Epidermal melanocyte (primary cell): ENCODE measurements at regions not wholly inside any gene's neighbourhood (a gene's known extent, or its start where the extent isn't known, plus 50 kb on each side); places are given as distances from the start of the nearest gene placed in this dataset.
"Not testable (repeated sequence)": the region's sequence is repeated elsewhere in the genome, so short reads cannot be mapped to it uniquely, and the experiment has no call there.

ENCODE experiments used
- DNase-seq: peaks from one replicate; pipeline ENCODE4 v3.0.0; 2011; ENCODE audit warnings: low spot score; ENCODE audit not compliant: insufficient read length

- DNase-seq: not testable (repeated sequence)
Measured at GRCh38 chr21:13923175-13923574, 287.6 kb downstream of the LIPI start.

GRCh38 chr21:13921455-13921854 is 289.3 kb downstream of the LIPI start:
- not testable (repeated sequence) for DNase-seq

GRCh38 chr21:13907385-13907784 is 297.8 kb downstream of the POTED start:
- DNase-seq: not testable (repeated sequence)

GRCh38 chr21:13896596-13897247 is 287.1 kb downstream of the POTED start:
- not testable (repeated sequence) for DNase-seq

GRCh38 chr21:13893617-13894016 is 284.0 kb downstream of the POTED start:
- not testable (repeated sequence) for DNase-seq

GRCh38 chr21:13893025-13893424 is 283.4 kb downstream of the POTED start:
- DNase-seq: not testable (repeated sequence)

- not testable (repeated sequence) for DNase-seq
Measured at GRCh38 chr21:13892146-13892751, 282.7 kb downstream of the POTED start.

- not testable (repeated sequence) for DNase-seq
Measured at GRCh38 chr21:13889176-13889575, 279.6 kb downstream of the POTED start.

GRCh38 chr21:13883641-13884395 is 274.2 kb downstream of the POTED start:
- not testable (repeated sequence) for DNase-seq

GRCh38 chr21:13877503-13877902 is 267.9 kb downstream of the POTED start:
- not testable (repeated sequence) for DNase-seq

GRCh38 chr21:13876999-13877398 is 267.4 kb downstream of the POTED start:
- DNase-seq: not testable (repeated sequence)

GRCh38 chr21:13874001-13874400 is 264.4 kb downstream of the POTED start:
- DNase-seq: not testable (repeated sequence)

- no peak for DNase-seq
Measured at GRCh38 chr21:13854638-13855037, 245.1 kb downstream of the POTED start.

- not testable (repeated sequence) for DNase-seq
Measured at GRCh38 chr21:13850808-13851207, 241.2 kb downstream of the POTED start.

GRCh38 chr21:13849489-13849888 is 239.9 kb downstream of the POTED start:
- DNase-seq: not testable (repeated sequence)

GRCh38 chr21:13846718-13847117 is 237.1 kb downstream of the POTED start:
- DNase-seq: not testable (repeated sequence)

- not testable (repeated sequence) for DNase-seq
Measured at GRCh38 chr21:13844574-13844973, 235.0 kb downstream of the POTED start.

- DNase-seq: not testable (repeated sequence)
Measured at GRCh38 chr21:13843081-13843480, 233.5 kb downstream of the POTED start.

- DNase-seq: not testable (repeated sequence)
Measured at GRCh38 chr21:13827666-13828065, 218.1 kb downstream of the POTED start.

- DNase-seq: no peak
Measured at GRCh38 chr21:13827201-13827600, 217.6 kb downstream of the POTED start.

- DNase-seq: not testable (repeated sequence)
Measured at GRCh38 chr21:13826511-13826910, 216.9 kb downstream of the POTED start.

GRCh38 chr21:13825218-13825778 is 215.7 kb downstream of the POTED start:
- DNase-seq: not testable (repeated sequence)
